ENCODE measurements at regions not wholly inside any gene's neighbourhood (a gene's known extent, or its start where the extent isn't known, plus 50 kb on each side); places are given as distances from the start of the nearest gene placed in this dataset.
A peak's percentile ranks its signal among the peaks of the same experiment; 100 is the strongest.

DNA sequence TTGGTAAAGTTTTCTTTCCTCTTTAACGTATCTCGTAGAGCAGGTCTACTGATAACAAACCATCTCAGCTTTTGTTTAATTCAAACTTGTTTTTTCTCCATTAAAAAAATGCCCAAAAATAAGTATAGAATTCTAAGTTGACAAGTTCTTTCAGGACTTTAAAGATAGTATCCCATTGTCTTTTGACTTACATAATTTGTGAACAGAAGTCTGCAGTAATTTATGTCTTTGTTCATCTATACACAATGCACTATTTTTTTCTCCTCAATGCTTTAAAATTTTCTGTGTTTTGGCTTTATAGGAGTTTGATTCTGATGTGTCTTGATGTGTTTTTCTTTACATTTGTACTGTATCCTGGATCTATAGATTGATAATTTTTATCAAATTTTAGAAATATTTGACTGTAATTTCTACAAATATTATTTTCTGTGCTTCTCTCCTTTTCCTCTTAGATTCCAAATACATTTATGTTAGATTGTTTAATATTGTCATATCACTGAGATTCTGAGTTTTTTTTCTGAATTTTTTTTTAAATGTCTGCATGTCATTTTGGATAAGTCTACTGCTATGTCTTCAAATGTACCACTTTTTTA is 143.3 kb downstream of the FTCDNL1 start:
- DNase-seq (ENCODE audit: low spot score): no peak

DNA sequence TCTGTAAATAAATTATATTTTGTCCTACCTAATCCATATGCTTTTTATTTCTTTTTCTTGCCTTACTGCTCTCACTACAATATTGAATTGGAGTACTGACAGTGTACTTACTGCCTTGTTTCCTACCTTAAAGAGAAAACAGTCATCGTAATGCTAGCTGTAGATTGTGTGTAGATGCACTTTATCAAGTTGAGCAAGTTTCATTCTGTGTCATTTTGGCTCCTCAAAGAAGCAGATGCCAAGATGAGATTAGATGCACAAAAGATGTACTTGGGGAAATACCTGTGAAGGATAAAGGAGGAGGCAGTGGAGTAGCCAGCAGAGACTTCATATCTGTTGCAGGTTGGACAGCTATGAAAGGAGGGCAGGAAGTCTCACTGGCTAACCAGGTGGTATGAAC is 145.5 kb downstream of the FTCDNL1 start:
- no peak for DNase-seq (ENCODE audit: low spot score)

DNA sequence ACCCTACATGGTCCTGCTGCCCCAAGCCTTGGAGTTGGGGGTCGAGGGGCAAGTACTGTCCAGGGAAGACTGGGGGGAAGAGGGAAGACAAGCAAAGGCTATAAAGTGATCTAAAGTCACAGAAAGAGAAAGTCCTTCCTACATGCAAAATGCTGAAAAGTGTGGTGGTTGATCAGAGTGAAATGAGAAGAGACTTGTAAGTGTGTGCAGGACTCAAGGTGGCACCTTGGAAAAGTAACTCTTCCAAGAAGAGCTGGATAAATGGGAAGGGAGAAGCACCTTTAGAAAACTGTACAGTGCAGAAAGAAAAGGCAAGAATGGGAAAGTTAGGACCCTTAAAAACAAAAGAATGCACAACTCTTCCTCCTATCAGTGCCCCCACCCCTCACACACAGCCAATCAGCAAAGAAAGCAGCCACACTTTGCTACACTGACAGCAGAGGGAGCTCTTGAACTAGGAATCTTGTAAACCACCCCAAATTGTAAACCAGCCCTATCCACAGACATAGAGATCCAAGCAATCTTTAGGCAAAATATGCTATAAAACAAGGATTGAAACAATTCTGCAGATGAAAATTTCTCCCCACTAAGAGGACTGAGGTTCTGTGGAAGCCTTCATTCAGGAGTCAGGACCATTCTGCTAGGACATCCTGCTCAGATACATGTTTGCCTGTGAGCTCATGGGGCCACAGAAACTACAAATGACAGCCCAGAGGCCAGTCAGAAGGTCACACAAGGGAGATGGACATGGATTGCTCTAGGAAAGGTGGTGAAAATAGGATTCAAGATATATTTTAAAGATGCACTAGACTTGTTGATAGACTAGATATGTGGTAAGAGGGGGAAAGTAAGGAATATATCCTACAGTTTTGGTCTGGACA is 146.4 kb downstream of the FTCDNL1 start:
- no peak for DNase-seq (ENCODE audit: low spot score)

DNA sequence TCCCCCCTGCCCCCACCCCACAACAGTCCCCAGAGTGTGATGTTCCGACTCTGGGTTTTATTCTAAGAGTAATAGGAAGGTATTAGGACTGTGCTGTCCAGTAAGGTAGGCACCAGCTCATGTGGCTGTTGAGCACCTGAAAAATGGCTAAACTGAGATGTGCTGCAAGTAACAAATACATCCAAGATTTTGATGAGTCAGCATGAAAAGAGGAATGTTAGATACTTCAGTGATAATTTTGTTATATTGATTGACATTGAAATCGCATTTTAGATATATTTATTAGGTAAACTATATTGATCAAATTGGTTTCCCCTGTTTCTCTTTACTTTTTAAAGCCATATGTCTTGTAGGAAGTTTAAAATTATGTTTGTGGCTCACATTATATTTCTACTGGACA is 147.8 kb downstream of the FTCDNL1 start:
- DNase-seq (ENCODE audit: low spot score): no peak

DNA sequence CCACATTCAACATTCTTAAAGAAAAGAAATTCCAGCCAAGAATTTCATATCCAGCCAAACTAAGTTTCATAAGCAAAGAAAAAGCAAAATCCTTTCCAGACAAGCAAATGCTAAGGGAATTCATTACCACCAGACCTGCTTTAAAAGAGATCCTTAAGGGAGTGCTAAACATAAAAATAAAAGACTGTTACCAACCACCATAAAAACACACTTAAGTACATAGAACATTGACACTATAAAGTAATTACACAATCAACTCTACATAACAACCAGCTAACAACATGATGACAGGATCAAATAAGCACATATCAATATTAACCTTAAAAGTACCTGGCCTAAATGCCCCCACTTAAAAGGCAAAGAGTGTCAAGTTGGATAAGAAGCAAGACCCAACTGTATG is 153.5 kb downstream of the FTCDNL1 start:
- DNase-seq (ENCODE audit: low spot score): no peak

DNA sequence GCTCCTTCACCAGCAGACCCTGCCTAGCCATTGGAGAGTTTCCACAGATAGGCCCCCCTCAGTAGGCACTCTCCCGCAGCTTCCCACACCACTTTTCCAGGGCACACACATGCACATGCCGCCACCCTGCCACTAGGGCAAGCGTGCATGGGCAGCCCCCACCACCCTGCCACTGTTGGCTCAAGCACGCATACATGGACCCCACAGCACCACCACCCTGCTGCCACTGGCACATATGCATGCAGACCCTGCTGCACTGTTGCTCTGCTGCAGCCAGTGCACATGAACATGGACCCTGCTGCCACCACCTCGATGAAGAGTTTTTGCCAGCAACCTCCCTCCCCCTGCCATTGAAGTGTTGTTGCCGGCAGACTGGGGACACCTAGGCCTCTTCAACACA is 154.9 kb downstream of the FTCDNL1 start:
- DNase-seq (ENCODE audit: low spot score): no peak

DNA sequence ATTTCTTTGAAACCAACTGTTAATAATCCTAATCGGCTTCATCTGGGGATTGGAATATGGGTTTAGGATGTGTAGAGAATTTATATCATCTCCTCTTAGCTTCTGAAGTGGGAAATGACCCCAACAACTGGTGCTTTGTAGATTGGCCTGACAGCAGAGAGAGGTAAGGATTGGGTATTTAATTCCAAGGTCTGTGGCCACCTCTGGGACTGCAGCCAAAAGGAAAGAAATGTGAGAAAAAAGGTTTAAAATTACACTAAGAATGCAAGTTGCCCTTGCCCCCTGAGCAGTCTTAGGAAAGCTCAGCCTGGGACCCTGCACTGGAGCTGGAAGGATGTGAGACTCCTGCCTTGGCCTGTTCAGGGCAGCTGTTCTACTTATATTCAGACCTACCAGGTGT is 157.1 kb downstream of the FTCDNL1 start:
- no peak for DNase-seq (ENCODE audit: low spot score)

DNA sequence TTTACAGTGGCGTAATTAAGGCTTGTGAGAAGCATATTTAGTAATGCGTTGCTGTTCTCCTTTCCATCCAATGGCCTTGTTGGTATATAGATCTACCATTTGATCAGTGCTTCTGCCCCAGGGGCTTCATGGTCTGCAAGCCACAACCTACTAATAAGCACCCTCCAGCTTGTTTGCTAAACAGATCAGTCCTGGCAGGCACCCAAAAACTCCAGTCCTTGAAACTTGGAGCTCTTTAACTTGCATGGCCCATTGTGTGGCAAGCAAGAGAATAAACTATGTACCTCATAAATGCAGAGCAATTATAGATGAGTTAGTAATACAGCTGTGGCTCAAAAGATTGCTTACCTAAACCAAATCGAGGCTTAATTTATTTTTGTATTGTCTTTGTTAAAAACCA is 158.5 kb downstream of the FTCDNL1 start:
- peak; percentile 6 for DNase-seq (ENCODE audit: low spot score)

DNA sequence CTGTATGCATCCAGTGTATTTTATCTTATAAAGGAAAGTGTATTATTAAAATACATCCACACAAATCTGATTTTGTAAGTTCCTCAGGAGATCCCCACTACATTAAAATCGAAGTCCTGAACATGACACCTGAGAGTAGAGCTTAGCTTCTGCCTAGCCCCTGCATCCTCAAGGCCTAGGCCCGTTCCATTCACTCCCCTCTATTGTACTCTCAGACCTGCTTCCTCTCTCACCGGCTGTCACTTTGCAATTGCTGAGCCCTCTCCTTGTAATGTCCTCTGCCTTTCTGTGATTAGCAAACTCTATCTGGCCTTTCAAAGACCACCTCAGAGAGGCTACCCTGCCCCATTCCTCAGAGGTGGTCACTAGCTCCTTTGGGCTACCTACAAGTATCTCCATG is 160.8 kb downstream of the FTCDNL1 start:
- DNase-seq (ENCODE audit: low spot score): no peak

DNA sequence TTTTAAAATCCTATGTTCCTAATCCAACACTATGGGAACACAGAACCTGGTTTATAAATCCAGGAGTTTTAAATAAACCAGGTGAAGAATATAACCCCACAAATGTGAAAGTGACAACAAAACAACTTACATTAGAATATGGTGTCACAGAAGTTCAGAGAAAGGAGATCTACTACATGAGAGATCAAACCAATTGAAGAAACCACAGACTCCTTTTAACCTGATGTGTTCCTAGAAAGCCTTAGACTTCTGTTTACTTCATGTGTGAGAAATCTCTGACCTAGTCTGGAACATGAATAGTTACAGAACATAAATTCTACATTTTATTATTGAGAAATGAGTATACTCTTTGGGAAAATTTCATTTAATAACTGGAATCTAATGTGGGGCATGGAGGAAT is 165.3 kb downstream of the FTCDNL1 start:
- no peak for DNase-seq (ENCODE audit: low spot score)

DNA sequence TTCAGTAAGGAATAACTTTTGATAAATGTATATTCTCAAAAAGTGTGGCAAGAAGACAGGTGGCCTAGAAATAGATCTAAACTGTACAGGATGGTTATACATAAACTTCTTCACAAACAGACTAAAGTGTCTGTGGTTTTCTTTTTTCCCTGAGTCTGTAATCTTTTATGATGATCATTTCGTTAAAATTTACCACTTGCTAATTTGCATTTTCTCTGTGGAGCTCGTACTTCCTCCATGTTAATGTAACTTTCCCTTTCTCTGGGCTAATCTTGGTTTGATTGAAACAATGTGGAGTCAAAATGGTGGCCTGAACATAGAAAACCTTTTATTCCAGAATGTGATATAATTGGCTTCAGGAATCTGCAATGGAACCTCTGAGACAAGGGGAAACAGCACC is 166.2 kb downstream of the FTCDNL1 start:
- no peak for DNase-seq (ENCODE audit: low spot score)

DNA sequence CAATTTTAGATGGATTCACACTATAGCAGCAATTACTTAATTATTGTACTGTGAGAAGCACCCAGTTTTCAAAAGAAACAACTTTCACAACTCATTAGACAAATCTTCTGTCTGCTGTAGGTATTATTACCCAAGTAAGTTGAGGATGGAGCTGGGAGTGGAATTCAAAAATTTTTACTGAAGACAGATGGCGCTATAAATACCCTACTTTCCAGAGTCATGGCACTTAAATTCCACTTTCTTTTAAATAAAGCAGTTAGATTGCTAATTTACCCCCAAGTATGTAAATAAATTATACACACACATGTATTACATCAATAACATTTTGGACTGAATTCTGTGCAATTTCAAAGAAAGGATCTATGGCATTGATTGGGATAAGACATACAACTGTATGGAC is 166.8 kb downstream of the FTCDNL1 start:
- DNase-seq (ENCODE audit: low spot score): no peak

DNA sequence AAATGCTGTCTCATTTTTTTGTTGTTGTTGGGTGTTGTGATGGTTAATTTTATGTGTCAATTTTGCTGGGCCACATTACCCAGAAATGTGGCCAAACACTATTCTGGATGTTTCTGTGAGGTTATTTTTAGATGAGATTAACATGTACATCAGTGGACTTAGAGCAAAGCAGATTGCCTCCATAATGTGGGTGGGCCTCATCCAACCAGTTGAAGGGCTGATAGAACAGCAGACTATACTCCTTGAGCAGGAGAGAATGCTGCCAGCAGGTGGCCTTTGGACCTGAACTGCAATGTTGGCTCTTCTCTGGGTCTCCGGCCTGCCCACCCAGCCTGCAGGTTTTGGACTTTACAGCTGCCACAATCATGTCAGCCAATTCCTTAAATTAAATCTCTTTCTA is 169.0 kb downstream of the FTCDNL1 start:
- DNase-seq (ENCODE audit: low spot score): no peak

DNA sequence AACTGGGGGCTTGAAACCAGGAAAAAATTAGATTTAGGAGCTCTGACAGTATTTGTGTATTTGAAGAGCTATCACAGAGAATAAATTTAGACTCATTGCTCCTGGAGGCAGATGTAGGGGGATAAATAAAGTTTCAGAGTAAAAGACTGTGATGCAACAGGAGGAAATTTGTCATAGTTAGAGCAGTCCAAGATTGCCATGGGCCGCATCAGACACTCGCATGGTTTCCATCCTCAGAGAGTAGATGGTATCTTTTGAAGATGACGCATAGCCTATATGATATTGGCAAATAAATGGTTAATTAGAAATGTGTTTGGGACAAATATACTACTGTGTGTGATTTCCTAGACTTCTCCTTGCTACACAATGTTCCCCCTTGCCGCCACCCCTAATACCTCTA is 170.5 kb downstream of the FTCDNL1 start:
- DNase-seq (ENCODE audit: low spot score): no peak

DNA sequence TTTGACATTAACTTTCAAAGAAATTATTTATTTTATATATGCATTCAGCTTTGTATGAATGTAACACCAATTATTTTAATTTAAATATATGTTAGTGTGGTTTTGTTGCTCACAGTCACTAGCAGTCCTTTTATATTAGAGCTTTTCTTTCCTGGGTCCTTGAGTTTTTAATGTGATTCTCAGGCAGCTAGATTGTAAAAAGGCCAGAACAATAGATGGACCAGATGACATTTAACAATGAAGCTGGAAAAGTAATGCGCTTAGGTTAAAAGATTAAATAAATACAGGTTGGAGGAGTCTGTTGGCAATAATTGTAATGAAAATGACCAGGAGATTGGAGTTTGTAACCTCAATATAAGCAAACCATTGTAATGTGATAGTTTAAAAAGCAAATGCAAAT is 171.1 kb downstream of the FTCDNL1 start:
- DNase-seq (ENCODE audit: low spot score): no peak

DNA sequence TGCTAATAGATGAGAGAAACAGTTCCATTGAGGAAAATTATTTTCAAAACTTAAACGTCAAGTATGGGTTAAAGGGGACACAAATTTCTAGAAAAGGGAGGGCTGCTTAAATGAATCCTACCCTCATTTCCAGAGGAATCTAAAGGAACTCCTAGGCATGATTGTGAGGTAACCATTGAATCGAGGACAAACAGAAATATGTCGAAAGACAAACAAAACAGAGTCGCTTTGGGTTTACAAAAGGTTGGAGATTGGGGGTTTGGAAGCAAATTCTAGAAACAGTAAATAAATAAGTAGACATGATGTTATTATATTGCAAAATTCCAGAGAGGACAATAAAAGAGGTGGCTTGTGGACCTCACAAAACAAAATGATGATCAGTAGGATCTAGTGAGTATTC is 173.1 kb downstream of the FTCDNL1 start:
- no peak for DNase-seq (ENCODE audit: low spot score)

DNA sequence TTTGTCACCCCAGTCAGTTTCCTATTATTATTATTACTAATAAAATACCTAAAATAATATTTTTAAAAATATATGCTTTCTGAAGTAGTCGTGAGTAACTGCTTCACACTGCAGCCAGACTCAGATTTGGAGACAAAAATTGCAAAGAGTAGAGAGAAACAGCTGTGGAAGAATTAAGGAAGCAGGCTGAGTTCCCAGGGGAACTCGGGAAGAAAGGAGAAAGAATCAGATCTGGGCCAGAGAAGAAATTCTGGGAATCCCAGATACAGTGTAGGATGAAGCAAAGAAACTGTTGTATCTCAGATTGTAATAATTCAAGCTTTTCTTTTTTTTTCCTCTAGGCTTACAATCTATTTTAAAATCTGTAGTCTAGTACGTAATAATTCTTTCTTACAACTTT is 182.3 kb downstream of the FTCDNL1 start:
- DNase-seq (ENCODE audit: low spot score): peak; percentile 20

DNA sequence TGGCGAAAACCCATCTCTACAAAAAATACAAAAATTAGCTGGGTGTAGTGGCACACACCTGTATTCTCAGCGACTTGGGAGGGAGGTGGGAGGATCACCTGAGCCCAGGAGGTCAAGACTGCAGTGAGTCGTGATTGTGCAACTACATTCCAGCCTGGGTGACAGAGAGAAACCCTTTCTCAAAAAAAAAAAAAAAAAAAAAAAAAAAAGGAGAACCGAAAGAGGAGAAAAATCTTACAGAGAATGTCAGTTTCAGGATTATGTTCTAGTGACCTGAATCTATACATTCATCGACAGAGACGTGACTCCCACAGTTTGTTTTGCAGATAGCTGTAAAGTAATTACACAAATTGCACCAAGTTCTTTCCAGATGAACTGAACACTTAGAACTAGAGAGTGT is 187.8 kb downstream of the FTCDNL1 start:
- DNase-seq (ENCODE audit: low spot score): no peak

DNA sequence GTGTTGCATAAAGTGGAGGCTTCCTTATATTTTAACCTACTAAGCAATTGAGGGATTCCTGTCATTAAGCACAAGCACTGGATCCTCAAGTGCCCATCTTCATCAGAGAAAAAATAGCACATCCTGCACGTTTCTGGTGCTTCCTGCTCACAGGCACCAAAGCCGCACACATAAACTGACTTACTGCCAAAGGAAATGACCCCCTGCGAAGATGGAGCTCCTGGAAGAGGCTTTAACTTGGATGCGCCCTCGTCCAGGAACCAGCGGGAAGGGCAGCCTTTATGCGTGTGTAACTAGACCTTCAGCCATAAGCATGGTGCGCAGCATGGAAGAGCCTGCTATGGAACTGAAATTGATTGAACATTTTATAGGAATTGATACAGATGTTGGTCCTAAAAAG is 188.7 kb downstream of the FTCDNL1 start:
- no peak for DNase-seq (ENCODE audit: low spot score)

DNA sequence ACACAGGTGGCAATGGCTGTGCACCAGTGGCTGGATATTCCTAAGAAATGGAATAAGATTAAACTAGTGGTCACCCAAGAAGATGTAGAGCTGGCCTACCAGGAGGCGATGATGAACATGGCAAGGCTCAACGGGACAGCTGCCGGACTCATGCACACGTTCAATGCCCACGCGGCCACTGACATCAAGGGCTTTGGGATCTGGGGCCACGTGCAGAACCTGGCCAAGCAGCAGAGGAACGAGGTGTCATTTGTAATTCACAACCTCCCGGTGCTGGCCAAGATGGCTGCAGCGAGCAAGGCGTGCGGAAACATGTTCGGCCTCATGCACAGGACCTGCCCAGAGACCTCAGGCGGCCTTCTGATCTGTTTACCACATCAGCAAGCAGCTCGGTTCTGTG is 190.8 kb downstream of the FTCDNL1 start:
- no peak for DNase-seq (ENCODE audit: low spot score)

DNA sequence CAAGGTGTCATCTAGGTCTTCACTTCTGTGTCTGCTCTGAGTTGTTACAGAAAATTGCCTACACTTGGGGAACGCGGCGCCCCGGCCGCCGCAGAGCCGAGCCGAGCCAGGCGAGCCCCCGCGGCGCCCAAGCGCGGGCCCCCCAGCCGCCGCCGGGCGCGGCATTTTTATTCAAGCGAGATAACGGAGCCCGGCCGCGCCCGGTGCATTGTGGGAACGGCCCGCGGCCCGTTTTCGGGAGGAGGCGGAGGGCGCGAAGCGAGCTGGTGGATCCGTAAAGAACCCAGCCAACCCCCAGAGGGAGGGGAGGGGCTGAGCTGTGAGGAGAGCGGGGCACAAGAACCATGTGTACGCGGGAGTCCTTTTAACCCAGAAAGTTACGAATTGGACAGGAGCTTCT is 191.8 kb downstream of the FTCDNL1 start:
- DNase-seq (ENCODE audit: low spot score): peak; percentile 66

DNA sequence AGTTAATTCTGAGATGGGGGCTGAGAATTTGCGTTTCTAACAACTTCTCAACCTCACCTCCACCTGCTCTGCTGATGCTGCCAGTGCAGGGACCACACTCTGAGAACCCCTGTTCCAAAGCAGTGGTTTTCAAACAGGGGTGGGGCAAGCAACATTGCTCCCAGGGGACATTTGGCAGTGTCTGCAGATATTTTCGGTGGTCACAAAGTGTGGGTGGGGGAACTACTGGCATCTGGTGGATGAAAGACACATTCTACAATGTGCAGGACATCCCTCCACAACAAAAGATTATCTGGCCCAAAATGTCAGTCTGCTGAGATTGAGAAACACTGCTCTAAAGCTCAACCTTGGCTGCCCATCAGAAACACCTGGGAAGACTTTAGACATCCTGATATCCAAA is 188.7 kb upstream of the SATB2 start:
- DNase-seq (ENCODE audit: low spot score): no peak

DNA sequence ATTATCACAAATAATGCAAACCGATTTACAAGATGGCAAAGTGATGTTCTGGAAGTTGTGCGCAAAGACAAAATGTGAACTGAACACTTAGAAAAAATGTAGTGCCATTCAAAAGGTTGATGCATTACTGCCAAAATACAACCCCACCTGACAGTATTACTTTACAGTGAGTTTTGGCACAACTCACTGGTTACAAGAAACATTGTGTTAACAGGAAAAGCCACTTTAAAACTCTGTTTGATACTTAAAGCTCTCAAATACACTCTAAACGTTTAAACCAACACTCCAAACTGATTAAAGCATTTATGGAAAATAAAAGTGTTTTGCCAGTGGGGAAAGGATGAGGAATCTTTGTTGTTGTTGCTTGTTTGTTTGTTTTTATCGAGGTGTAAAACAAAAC is 173.4 kb upstream of the SATB2 start:
- DNase-seq (ENCODE audit: low spot score): no peak

DNA sequence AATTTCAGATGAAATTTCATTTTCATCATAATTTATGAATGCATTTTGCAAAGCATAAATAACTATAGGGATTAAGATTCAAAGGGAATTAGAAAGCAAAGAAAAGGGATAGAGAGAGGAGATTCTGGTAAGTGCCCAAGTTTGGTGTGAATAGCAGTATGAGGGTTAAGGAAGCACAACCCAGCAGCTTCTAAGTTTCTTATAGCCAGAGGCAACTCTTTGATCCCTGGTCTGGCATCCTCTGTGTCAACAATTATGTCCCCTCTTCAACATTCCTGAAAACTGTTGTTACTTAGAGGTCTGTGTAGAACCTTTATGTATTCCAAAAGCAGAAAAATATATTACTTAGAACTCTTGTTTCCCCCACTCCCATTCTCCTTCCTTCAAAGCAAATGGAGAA is 171.6 kb upstream of the SATB2 start:
- DNase-seq (ENCODE audit: low spot score): no peak

Measured in umbilical cord (tissue), 1 donor.